HG03064 (cell line): ENCODE measurements at regions not wholly inside any gene's neighbourhood (a gene's known extent, or its start where the extent isn't known, plus 50 kb on each side); places are given as distances from the start of the nearest gene placed in this dataset.
A peak's percentile ranks its signal among the peaks of the same experiment; 100 is the strongest.

Experiments
- ATAC-seq: cut with Tn5 transposase; IDR thresholded peaks from one replicate; pipeline ENCODE4 v1.9.1; 2021; ENCODE audit warnings: low read depth; ENCODE audit not compliant: unreplicated experiment

DNA sequence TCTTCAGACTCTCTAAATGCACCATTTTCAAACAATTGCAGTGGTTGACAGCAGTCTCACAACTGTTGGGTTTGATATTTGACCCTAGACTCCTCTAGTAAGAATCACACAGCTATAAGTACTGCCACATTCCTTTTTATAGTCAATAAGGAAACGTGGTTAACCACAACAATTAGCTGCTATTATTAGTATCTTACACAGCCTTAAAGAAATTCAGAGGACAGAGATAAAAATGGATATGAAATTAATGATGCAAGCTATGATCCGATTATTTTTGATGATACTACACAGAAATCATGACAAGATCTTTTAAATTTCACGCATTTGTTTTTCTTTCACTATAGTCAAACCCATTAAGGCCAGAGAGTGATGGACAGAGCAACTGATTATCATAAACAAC lies 288.6 kb upstream of the C9orf72 start:
- no peak for ATAC-seq

DNA sequence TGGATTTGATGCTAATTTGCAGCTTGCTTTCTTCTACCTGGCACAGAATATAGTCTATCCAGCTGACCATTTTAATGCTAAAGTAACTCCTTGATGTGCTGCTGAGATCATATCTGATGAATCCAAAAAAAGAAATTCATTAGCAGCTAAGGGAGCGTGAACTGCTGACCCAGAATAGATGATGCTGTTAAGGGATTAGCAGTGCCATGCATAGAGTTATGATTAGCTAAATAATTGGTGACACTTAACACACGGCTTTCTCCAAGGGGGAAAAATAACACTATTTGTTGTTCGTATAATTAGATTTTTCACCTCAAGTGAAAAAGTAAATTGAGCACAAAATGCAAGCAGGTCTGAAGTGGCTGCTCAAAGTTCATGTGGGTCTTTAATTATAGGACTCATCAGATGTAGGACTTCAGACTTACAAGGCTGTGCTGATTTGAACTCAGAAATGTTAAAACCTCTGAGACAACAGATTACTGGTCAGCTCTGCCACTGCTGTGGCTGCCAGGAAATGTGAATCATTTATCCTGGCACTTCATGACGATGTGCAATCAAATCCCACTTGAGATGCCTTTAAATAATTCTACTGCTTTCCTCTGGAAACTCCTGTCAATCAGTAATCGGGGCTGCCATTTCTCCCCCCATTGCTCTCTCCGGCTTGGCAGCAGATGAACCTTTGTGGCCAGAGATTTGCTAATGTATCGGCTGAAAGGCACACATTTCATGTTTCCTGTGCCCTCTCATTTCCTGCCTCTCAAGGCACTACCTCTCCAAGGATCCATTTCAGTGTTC lies 291.6 kb upstream of the C9orf72 start:
- ATAC-seq = no peak

DNA sequence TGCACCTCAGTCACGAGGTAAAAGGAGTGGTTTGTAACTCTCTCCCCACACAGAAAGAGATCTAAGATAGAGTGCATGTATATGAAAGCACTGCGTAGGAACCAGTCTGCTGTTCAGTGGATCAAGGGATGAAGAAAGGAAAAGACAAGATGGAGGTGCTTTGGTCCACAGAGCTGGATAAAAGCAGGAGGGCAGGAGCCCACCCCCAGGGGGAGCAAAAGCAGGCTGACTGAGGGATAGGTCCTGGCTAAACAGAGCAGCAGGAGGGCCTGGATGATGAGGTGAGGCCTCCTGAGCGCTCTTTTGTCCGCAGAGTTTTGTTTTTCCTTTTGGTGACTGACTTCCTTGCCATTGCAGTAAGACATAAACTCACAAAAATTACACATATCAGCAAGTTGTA lies 293.5 kb upstream of the C9orf72 start:
- no peak for ATAC-seq

DNA sequence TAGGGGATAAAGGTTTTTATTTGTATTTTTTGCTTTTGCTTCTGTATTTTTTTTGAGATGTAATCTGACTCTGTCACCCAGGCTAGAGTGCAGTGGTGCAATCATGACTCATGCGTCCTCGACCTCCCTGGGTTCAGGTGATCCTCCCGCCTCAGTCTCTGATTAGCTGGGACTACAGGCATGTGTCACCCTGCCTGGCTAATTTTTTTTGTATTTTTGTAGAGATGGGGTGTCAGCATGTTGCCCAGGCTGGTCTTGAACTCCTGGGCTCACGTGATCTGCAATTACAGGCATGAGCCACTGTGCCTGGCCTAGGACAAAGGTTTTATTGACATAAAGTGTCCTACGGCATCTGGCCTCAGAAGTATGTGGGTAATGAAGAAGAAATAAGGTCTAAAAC lies 297.1 kb upstream of the C9orf72 start:
- ATAC-seq = no peak

DNA sequence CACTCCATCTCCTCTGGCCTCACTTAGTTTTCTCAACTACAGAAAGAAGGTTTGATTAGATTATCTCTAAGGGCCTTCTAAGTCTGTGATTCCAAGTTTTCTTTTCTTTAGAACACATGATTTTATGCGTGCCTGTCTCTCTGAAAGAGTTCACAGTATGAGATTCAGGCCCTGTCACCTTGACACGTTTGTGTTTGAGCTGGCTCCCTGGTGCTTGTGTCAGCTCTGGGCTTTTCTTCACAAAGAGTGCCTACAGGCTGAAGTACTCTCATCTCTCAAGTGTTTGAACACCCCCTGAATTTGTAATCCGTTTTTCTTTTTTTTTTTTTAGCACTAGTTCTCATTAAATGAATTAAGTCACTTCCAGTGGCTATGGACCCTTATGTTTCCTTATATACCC lies 306.9 kb upstream of the C9orf72 start:
- no peak for ATAC-seq

DNA sequence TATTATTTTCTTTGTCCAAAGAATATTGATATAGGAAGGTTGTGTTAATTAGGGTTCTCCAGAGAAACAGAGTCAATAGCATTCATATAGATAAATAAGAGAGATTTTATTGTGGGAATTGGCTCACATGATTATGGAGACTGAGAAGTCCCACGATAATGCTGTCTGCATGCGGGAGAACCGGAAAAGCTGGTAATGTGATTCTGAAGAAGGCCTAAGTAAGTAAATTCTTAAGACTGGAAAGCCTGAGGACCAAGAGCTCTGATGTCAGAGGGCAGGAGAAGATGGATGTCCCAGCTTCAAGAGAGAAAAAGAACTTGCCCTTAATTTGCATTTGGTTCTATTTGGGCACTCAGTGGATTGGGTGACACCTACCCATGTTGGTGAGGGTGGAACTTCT lies 307.4 kb upstream of the C9orf72 start:
- no peak for ATAC-seq

DNA sequence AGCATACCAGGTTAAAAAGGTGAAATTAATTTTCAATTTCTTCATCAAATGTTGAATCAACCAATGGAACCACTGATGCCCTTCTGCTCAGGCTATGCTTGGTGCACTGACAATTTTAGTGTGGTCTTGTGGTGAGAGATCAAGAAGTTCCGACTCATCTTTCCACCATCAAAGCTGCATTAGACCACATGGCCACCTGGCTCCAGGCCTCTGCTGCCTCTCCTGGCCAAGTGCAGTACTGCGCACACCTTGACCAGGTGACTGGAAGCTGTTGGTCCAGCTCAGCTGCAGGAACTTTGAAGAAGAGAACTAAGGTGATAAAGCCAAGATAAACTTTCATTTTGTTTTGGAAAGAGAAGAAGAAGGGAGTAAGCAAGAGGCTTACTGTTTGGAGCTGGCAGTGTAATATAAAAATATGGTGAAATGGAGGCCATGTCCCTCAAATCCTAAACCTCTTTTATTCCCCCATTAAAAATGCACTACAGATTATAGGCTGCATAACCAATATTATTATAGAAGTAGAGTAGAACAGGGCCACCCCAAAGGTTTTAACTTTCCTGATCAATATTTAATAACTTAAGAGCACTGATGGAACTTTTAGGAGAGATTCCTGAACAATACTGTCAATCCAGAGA lies 315.5 kb upstream of the C9orf72 start:
- peak; percentile 89 for ATAC-seq

DNA sequence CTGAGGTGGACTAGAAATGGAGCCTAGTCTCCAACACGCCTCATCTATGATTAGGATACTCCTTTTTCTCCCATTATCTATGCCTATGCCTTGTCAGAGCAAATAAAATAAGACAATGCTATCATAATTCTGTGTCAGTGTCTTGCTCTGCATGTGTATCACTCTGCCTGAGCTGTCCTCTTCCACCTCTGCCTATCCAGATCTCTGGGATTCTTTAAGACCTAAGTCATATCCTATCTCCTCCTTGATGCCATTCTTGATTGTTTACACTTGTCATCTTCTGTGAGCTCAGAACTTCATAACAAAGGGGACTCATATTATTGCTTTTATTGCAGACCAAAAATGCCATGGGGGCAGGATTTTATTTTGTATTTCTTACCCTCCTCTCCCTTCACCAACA lies 351.2 kb upstream of the C9orf72 start:
- ATAC-seq = no peak

DNA sequence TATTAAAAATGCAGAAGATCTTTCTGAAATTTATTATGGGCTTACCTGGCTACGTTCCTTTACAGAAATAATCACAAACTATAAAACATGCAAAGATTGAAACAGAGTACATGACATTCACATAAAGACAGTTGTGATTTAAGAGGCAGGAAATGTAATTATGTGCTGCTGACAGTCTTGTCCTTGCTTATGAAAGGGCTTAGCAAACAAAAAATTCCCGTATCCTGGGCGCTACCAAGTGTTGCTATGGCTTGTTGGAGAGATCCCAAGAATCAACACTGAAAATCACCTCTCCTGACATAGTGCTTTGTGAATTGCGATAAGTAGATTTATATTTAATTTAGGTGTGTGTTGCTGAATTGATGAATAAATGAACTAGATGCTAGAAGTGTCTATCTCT lies 352.5 kb upstream of the C9orf72 start:
- no peak for ATAC-seq

DNA sequence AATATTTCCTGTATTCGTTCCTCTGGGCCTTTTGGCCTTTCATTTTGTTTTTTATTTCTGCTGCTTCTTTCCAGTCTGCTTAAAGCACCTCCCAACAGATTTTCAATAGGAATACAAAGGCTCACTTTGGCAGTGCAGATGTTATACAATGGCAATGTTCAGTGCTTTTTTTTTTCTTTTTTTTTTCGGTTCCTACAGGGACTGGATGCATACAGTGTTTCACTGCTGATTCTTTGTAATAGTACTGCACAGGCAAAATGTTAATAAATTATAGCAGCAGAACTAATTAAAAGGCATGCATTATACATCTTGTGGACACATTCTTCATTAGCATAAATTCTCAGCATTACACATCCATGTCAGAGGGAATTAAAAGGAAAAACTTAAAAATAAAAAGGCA lies 356.6 kb upstream of the C9orf72 start:
- no peak for ATAC-seq

DNA sequence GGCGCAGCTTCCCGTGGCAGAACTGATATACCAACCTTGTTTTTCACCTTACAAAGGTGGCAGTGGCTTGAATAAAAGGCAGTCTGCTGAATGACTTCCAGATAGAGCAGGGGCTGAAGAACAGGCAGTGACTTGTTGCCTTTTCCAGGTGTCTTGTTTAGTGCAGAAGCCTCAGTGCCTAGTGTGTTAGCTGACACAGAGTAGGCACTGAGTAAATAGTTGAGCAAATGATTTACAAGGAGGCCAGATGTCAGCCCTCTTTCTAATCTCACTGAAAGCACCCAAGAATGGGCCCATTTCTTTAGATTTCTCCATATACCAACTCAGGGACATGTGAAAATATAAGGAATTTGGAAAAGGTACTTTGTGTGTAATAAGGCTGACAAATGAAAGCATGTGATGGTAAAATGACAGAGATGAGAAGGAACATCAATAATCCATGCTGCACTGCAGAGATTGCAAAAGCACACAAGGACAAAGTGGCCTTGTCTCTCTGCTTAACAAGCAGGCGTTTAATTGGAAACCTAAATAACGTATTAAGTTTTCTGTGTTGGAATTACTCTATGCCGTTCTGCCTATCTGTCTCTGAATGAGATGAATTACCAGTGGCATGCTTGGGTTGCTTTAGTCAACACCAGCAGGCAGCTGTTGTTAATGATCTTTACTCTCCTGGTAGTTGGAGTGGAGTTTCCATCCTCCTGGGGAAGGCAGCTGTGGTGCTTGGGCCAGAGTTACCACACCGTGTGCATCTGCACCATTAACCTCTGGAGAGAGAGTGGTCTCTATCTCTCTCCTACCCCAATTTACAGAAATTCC lies 360.1 kb upstream of the C9orf72 start:
- no peak for ATAC-seq

DNA sequence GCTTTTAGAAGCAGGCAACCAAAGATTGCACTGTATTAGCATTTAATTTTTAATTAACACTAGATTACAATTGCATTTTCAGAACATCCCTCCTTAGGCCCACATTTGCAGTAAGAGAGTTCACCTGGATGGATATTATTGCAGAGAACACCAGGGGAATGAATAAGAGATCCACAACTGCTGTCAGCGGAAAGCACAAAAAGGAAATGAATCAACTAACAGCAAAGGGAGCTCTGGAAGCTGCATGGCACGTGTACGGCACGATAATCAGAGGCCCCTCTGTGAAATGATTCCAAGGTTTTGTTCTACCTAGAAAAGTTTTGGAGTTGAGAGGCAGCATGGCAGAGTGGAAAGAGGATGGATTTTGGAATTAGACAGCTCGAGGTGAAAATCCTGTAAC lies 361.2 kb upstream of the C9orf72 start:
- ATAC-seq = no peak

DNA sequence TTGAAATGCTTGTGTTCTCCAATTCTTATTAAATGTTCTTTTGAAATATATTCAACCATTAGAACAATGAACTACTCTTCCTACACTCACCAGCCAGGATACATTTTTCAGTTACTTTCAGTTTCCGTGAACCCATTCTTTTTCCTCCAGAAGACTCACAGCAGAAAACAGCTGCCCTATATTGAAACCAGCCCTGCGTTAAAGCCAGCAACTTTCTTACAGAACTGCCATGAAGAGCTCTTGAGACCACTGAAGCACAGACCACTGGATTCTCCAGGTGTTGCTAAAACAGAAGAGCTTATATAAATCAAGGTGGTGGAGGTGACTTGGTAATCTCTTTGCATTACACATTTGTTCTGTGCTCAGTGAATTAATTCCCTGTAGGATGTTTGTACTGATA lies 365.9 kb upstream of the C9orf72 start:
- no peak for ATAC-seq

DNA sequence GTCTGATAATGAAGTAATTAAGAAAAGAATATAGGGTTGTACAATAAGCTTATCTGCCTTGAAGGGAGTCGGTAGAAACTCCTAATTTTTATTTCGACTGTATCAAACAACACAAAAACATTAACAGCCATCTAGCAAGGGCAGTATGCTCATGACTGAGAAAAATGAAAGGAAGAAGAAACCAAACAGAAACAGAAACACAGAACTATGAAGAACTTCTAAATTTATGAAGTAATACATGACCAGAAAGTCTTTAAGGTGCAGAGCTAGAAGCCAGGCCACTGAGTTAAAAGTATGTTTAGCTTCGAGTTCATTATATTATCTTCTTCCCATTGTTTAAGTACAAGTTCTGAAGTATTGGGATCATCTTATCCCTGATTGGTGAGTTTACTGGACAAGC lies 367.3 kb upstream of the C9orf72 start:
- no peak for ATAC-seq

DNA sequence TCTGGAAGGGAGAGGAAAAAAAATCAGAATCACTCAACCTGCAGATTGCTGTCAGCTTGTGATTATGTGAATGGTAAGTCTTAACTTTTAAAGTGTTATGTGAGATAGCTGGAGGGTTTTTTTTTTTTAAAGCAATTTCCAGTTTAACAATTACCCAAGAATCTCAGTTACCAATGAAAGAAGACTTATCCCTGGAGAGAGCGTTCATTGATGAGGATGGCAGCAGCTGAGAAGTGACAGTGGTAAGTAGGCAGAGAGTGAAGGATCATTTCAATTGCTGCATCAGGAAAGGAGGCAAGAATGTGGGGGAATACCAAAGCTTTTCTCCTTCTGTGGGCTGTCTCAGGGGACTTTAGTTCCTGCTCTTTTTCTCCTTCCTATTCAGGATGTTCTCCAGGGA lies 370.2 kb upstream of the C9orf72 start:
- ATAC-seq = no peak

DNA sequence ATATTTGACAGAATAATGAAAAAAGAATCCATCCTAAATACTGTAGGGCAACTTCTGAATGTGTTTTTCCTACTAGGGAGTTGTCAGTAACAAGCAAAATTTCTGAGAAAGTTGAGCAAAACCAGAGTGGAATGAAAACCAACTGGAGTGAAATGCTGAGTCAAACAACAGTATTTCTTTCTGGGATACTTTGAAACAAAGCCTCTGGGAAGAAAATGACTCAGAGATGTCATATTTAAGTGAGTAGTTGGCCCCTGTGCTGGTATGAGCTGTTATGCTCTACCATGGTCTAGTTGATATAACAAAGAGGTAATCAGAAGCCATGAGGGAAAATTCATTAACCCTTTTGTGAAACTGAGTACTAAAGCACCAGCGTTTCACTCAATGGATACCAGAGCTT lies 372.1 kb upstream of the C9orf72 start:
- ATAC-seq = no peak

DNA sequence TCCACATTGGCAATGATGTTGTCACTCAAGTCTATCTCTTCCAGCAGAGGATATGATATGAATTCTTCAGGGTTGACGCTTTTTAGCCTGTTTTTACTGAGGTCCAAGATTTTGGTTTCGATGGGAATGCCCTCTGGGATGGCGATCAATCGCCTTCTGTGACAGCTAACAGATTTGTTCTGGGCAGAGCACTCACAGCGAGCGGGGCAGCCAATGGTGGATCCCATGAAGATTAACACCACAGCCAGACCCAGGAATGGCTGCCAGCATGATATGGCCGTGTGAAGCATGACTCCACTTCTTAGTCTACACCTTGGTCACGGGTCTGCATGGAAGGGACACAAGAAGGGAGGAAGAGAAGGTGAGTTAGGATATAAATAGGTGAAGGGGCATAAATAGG lies 377.1 kb upstream of the C9orf72 start:
- ATAC-seq = no peak

DNA sequence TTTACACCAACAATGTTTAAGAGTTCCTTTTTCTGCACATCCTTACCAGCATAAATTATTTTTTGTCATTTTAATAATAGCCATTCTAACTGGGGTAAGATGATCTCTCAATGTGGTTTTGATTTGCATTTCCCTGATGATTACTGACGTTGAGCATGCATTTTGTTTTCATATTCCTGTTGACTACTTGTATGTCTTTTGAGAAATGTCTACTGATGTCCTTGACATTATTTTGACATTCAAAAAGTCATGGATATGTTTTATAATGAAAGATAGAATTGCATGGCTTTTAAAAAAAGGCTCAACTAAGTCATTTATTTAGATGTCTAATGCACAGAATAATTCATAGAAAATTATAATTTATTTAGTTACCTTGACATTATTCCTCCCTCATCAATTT lies 381.6 kb upstream of the C9orf72 start:
- no peak for ATAC-seq

DNA sequence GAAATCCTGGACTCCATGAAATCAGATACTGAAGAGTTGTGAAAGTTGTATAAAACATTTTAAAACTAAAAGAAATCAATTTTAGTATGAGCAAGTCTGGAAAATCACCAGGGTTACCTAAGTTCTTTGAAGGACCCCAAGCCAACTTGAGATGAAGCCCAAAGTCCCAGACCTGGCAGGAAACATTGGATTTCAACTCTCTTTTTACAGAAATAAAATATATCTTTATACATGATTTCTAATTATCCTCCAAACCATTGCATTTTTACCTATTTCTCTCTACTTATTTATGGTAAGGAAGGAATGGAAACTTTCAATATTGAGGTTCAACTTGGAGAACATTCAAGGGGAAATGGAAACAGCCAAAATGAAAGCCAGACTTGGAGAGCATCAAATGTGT lies 390.6 kb upstream of the C9orf72 start:
- no peak for ATAC-seq

DNA sequence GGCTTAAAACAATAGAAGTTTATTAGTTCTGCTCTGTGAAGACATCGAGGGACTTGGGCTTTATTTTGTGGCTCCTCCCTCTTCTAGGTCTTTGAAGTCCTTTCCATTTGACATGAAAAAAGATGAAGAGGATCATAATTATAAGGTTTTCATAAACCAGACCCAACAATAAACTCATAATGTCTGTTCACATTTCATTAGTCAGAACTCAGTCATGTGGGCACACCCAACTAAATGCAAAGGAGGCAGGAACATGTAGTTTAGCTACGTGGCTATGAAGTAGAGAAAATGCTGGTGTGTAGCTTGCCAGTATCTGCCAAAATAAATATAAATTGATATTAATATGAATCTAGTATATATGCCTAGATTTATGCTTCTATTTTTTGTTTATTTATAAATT lies 393.9 kb upstream of the C9orf72 start:
- ATAC-seq = no peak

DNA sequence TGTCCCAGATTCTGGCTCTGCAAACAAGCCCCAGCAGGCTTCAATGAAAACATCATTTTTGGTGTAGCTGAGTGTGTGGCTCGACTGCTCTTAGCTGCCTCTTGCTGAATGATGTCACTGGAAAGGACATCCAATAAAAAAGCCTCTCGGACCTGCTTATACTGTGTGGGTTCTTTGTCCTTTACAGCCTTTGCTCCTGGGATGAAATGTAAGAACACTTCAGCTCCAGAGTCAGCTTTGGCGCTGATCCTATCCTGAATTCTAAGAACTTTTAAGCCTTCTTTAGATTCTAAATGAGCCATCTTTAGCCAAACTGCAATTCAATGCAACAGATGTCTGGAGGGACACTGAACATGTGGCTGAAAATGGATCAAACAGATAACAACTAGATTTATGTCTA lies 404.6 kb upstream of the C9orf72 start:
- ATAC-seq = no peak

DNA sequence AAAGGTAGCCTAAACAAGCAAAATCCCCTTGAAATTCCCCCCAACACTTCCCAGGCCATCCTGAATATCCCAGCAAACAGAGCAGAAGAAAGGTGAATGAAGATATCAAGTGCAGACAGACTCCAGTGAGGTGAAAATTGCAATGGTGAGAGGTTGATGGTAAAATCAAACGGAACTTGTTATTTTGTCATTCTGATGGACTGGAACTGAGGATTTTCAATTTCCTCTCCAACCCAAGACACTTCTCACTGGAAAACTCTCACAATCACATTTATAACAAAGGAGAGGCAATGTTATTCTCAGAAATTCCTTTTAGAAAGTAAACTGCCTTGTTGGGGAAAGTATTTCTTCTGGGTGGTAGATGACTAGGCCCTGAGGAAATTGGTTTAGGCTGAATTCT lies 412.4 kb upstream of the C9orf72 start:
- ATAC-seq = no peak
